Smooth muscle cell (in vitro differentiated cells): ENCODE measurements at regions not wholly inside any gene's neighbourhood (a gene's known extent, or its start where the extent isn't known, plus 50 kb on each side); places are given as distances from the start of the nearest gene placed in this dataset.

Experiments
- DNase-seq: peaks from one replicate; lab custom pipeline; 2025; ENCODE audit not compliant: unreplicated experiment; lab: John Stamatoyannopoulos, UW
- H2AFZ ChIP-seq: fragments of 200-600 bp; sonication (generic); 2 replicates; pipeline ENCODE4 v1.6.0; 2016; ENCODE audit warnings: antibody characterized with exemption, low read depth, mild to moderate bottlenecking
- H3F3A ChIP-seq: fragments of 200-600 bp; sonication (generic); 2 replicates; pipeline ENCODE4 v1.6.0; 2017; ENCODE audit warnings: antibody characterized with exemption, low read depth
- H3K27ac ChIP-seq: fragments of 200-600 bp; sonication (generic); 2 replicates; pipeline ENCODE4 v1.5.1; 2016; ENCODE audit warnings: low read depth, mild to moderate bottlenecking
- H3K27me3 ChIP-seq: fragments of 200-600 bp; sonication (generic); 2 replicates; pipeline ENCODE4 v1.6.1; 2016; ENCODE audit warnings: low read depth, mild to moderate bottlenecking
- H3K36me3 ChIP-seq: fragments of 200-600 bp; sonication (generic); 2 replicates; pipeline ENCODE4 v1.5.1; 2016; ENCODE audit warnings: low read depth
- H3K4me1 ChIP-seq: fragments of 200-600 bp; sonication (generic); 2 replicates; pipeline ENCODE4 v1.5.1; 2016; ENCODE audit warnings: low read depth
- H3K4me2 ChIP-seq: fragments of 200-600 bp; sonication (generic); 2 replicates; pipeline ENCODE4 v1.6.0; 2016; ENCODE audit warnings: mild to moderate bottlenecking
- H3K4me3 ChIP-seq: fragments of 200-600 bp; sonication (generic); 2 replicates; pipeline ENCODE4 v1.5.1; 2016; ENCODE audit warnings: mild to moderate bottlenecking
- H3K79me2 ChIP-seq: fragments of 200-600 bp; sonication (generic); 2 replicates; pipeline ENCODE4 v1.6.0; 2016; ENCODE audit warnings: low read depth, mild to moderate bottlenecking
- H3K9ac ChIP-seq: fragments of 200-600 bp; sonication (generic); 2 replicates; pipeline ENCODE4 v1.6.0; 2016; ENCODE audit warnings: low read depth
- H3K9me3 ChIP-seq: fragments of 200-600 bp; sonication (generic); replicated peaks from 2 replicates; pipeline ENCODE4 v1.5.1; 2016; ENCODE audit warnings: low read depth
- H4K20me1 ChIP-seq: fragments of 200-600 bp; sonication (generic); 2 replicates; pipeline ENCODE4 v1.6.0; 2016; ENCODE audit warnings: low read depth
- CTCF ChIP-seq: fragments of 200-600 bp; sonication (generic); IDR thresholded peaks from 2 replicates; pipeline ENCODE4 v1.5.1; 2017; ENCODE audit warnings: borderline replicate concordance, mild to moderate bottlenecking, antibody characterized with exemption; ENCODE audit not compliant: insufficient read depth, poor library complexity, severe bottlenecking
- WGBS: methylation state at CpG from one replicate; pipeline ENCODE4 v1.1.7; 2016; ENCODE audit warnings: low lambda C conversion rate; 5-methylcytosine and 5-hydroxymethylcytosine counted together

- Histone ChIP-seq H4K20me1 (no peaks in the 10 kb centered on the region), H3K4me2 (no peak overlapping the region), H3K27me3 (no peaks in the 10 kb centered on the region), H3K36me3 (no peaks in the 10 kb centered on the region), H3K4me1 (no peaks in the 10 kb centered on the region), H2AFZ (no peak overlapping the region), H3F3A (no peaks in the 10 kb centered on the region), H3K9me3 (no peaks in the 10 kb centered on the region), H3K4me3 (no peak overlapping the region), H3K27ac (no peak overlapping the region), H3K9ac (no peak overlapping the region), H3K79me2 (no peaks in the 10 kb centered on the region)
- DNase-seq = no peak
- TF ChIP-seq CTCF = no peak
These were observed 223.5 kb downstream of the ZNF674 start for GRCh38 chrX:46321676-46322075.

GRCh38 chrX:46319750-46320149, 225.5 kb downstream of the ZNF674 start:
- Histone ChIP-seq H3F3A (no peaks in the 10 kb centered on the region), H3K36me3 (no peaks in the 10 kb centered on the region), H2AFZ (no peak overlapping the region), H3K4me3 (no peak overlapping the region), H3K79me2 (no peaks in the 10 kb centered on the region), H3K4me1 (no peaks in the 10 kb centered on the region), H3K27me3 (no peaks in the 10 kb centered on the region), H3K4me2 (no peak overlapping the region), H4K20me1 (no peaks in the 10 kb centered on the region), H3K27ac (no peak overlapping the region), H3K9ac (no peak overlapping the region), H3K9me3 (no peaks in the 10 kb centered on the region)
- DNase-seq = no peak
- TF ChIP-seq CTCF = no peak
- 50% methylated on average over 1 of the region's 1 CpG for WGBS

GRCh38 chrX:46318551-46318950, 226.7 kb downstream of the ZNF674 start:
- Histone ChIP-seq H3K4me1 (no peaks in the 10 kb centered on the region), H3K27me3 (no peaks in the 10 kb centered on the region), H3K27ac (no peak overlapping the region), H3K9me3 (no peaks in the 10 kb centered on the region), H3K36me3 (no peaks in the 10 kb centered on the region), H3K79me2 (no peaks in the 10 kb centered on the region), H2AFZ (no peak overlapping the region), H3K4me2 (no peak overlapping the region), H3K9ac (no peak overlapping the region), H3F3A (no peaks in the 10 kb centered on the region), H3K4me3 (no peak overlapping the region), H4K20me1 (no peaks in the 10 kb centered on the region)
- TF ChIP-seq CTCF = no peak
- no peak for DNase-seq
- WGBS = 64% methylated on average over 3 of the region's 3 CpGs

GRCh38 chrX:46317163-46317562, 228.1 kb downstream of the ZNF674 start:
- H3K27ac ChIP-seq = no peak overlapping the region

More at GRCh38 chrX:46317163-46317562, 228.1 kb downstream of the ZNF674 start:
- WGBS = 42% methylated on average over 1 of the region's 1 CpG
- Histone ChIP-seq H3K4me3 (no peak overlapping the region), H3K9me3 (no peaks in the 10 kb centered on the region), H2AFZ (no peak overlapping the region), H3K4me1 (no peaks in the 10 kb centered on the region), H3K9ac (no peak overlapping the region), H4K20me1 (no peaks in the 10 kb centered on the region), H3K79me2 (no peaks in the 10 kb centered on the region), H3K27me3 (no peaks in the 10 kb centered on the region), H3K36me3 (no peaks in the 10 kb centered on the region), H3K4me2 (no peak overlapping the region), H3F3A (no peaks in the 10 kb centered on the region)
- no peak for DNase-seq
- TF ChIP-seq CTCF = no peak
